NCI-H460 (cell line): ENCODE measurements at regions not wholly inside any gene's neighbourhood (a gene's known extent, or its start where the extent isn't known, plus 50 kb on each side); places are given as distances from the start of the nearest gene placed in this dataset.
"Not testable (repeated sequence)": the region's sequence is repeated elsewhere in the genome, so short reads cannot be mapped to it uniquely, and the experiment has no call there.

Experiments used
- DNase-seq: peaks from one replicate; pipeline ENCODE4 v3.0.0-alpha.2; 2016; ENCODE audit warnings: low read depth; ENCODE audit errors: extremely low read depth

GRCh38 chr2:31739161-31739560 is 158.4 kb upstream of the SRD5A2 start:
- DNase-seq: no peak

- DNase-seq: no peak
These were observed 156.1 kb upstream of the SRD5A2 start for GRCh38 chr2:31736695-31737454.

GRCh38 chr2:31735716-31736115 is 155.0 kb upstream of the SRD5A2 start:
- DNase-seq: no peak

GRCh38 chr2:31729442-31730092 is 148.8 kb upstream of the SRD5A2 start:
- DNase-seq: peak; percentile 24

GRCh38 chr2:31729065-31729439 is 148.3 kb upstream of the SRD5A2 start:
- no peak for DNase-seq

- no peak for DNase-seq
These were observed 147.8 kb upstream of the SRD5A2 start for GRCh38 chr2:31728406-31729064.

- DNase-seq: no peak
These were observed 145.7 kb upstream of the SRD5A2 start for GRCh38 chr2:31726457-31726856.

- no peak for DNase-seq
These were observed 144.7 kb upstream of the SRD5A2 start for GRCh38 chr2:31725444-31725843.

GRCh38 chr2:31711737-31712136 is 131.0 kb upstream of the SRD5A2 start:
- DNase-seq: no peak

GRCh38 chr2:31710121-31710520 is 129.4 kb upstream of the SRD5A2 start:
- no peak for DNase-seq

- DNase-seq: no peak
These were observed 127.3 kb upstream of the SRD5A2 start for GRCh38 chr2:31707992-31708391.

GRCh38 chr2:31704561-31705212 is 123.9 kb upstream of the SRD5A2 start:
- no peak for DNase-seq

- no peak for DNase-seq
These were observed 122.5 kb upstream of the SRD5A2 start for GRCh38 chr2:31703253-31703652.

GRCh38 chr2:31698722-31699121 is 118.0 kb upstream of the SRD5A2 start:
- DNase-seq: no peak

GRCh38 chr2:31696068-31696467 is 115.3 kb upstream of the SRD5A2 start:
- no peak for DNase-seq

- DNase-seq: no peak
These were observed 113.7 kb upstream of the SRD5A2 start for GRCh38 chr2:31694444-31694843.

- DNase-seq: no peak
These were observed 113.1 kb upstream of the SRD5A2 start for GRCh38 chr2:31693882-31694281.

- DNase-seq: no peak
These were observed 107.5 kb upstream of the SRD5A2 start for GRCh38 chr2:31688282-31688681.

- DNase-seq: not testable (repeated sequence)
These were observed 102.8 kb upstream of the SRD5A2 start for GRCh38 chr2:31683506-31683905.

- no peak for DNase-seq
These were observed 94.8 kb upstream of the SRD5A2 start for GRCh38 chr2:31675485-31675901.

- DNase-seq: no peak
These were observed 93.7 kb upstream of the SRD5A2 start for GRCh38 chr2:31674446-31674845.
